H9 (cell line): ENCODE measurements at regions not wholly inside any gene's neighbourhood (a gene's known extent, or its start where the extent isn't known, plus 50 kb on each side); places are given as distances from the start of the nearest gene placed in this dataset.

Experiments
- DNase-seq: peaks from one replicate; pipeline ENCODE4 v3.0.0-alpha.2; 2017
- H2AFZ ChIP-seq: one replicate; pipeline ENCODE4 v1.6.1; 2013; ENCODE audit warnings: mild to moderate bottlenecking, low read length, control low read depth, moderate library complexity
- H2AK5ac ChIP-seq: 2 replicates; pipeline ENCODE4 v1.6.1; 2013; ENCODE audit warnings: low read length, control low read depth, mixed read lengths; ENCODE audit not compliant: insufficient read length
- H2BK120ac ChIP-seq: one replicate; pipeline ENCODE4 v1.6.1; 2013; ENCODE audit warnings: low read depth, mild to moderate bottlenecking, low read length, control low read depth, inconsistent platforms; ENCODE audit not compliant: poor library complexity, severe bottlenecking
- H2BK12ac ChIP-seq: 2 replicates; pipeline ENCODE4 v1.6.1; 2013; ENCODE audit warnings: low read length, control low read depth, mixed read lengths, low read depth; ENCODE audit not compliant: insufficient read length
- H2BK15ac ChIP-seq: 2 replicates; pipeline ENCODE4 v1.6.1; 2013; ENCODE audit warnings: low read depth, low read length, control low read depth
- H2BK20ac ChIP-seq: one replicate; pipeline ENCODE4 v1.6.1; 2013; ENCODE audit warnings: low read depth, mild to moderate bottlenecking, low read length, control low read depth, inconsistent platforms; ENCODE audit not compliant: poor library complexity, severe bottlenecking
- H2BK5ac ChIP-seq: 2 replicates; pipeline ENCODE4 v1.6.1; 2013; ENCODE audit warnings: low read length, control low read depth, mixed read lengths; ENCODE audit not compliant: insufficient read length
- H3K14ac ChIP-seq: 2 replicates; pipeline ENCODE4 v1.6.1; 2013; ENCODE audit warnings: low read length, control low read depth; ENCODE audit not compliant: insufficient read depth
- H3K18ac ChIP-seq: 2 replicates; pipeline ENCODE4 v1.6.1; 2013; ENCODE audit warnings: low read depth, mild to moderate bottlenecking, mixed read lengths, low read length, control low read depth; ENCODE audit not compliant: insufficient read length
- H3K23ac ChIP-seq: 2 replicates; pipeline ENCODE4 v1.6.1; 2013; ENCODE audit warnings: low read length, control low read depth, mixed read lengths, low read depth; ENCODE audit not compliant: insufficient read length
- H3K23me2 ChIP-seq: 2 replicates; pipeline ENCODE4 v1.6.1; 2013; ENCODE audit warnings: low read depth, mild to moderate bottlenecking, mixed read lengths, low read length, control low read depth; ENCODE audit not compliant: insufficient read length, poor library complexity, severe bottlenecking
- H3K27ac ChIP-seq: 2 replicates; pipeline ENCODE4 v1.5.1; 2013; ENCODE audit warnings: low read length, control low read depth, mixed read lengths, low read depth; ENCODE audit not compliant: insufficient read length
- H3K27me3 ChIP-seq: 2 replicates; pipeline ENCODE4 v1.6.1; 2013; ENCODE audit warnings: low read length, control low read depth, inconsistent platforms; ENCODE audit not compliant: insufficient read depth
- H3K4ac ChIP-seq: 2 replicates; pipeline ENCODE4 v1.6.1; 2013; ENCODE audit warnings: low read depth, mild to moderate bottlenecking, control low read depth, inconsistent platforms, low read length, moderate library complexity
- H3K4me1 ChIP-seq: 2 replicates; pipeline ENCODE4 v1.6.1; 2013; ENCODE audit warnings: low read length, control low read depth, inconsistent platforms; ENCODE audit not compliant: insufficient read depth
- H3K4me2 ChIP-seq: 2 replicates; pipeline ENCODE4 v1.6.1; 2013; ENCODE audit warnings: low read length, control low read depth, mixed read lengths; ENCODE audit not compliant: insufficient read length, insufficient read depth
- H3K56ac ChIP-seq: 2 replicates; pipeline ENCODE4 v1.6.1; 2013; ENCODE audit warnings: low read depth, mild to moderate bottlenecking, mixed read lengths, low read length, control low read depth; ENCODE audit not compliant: insufficient read length
- H3K79me1 ChIP-seq: 2 replicates; pipeline ENCODE4 v1.6.1; 2013; ENCODE audit warnings: low read depth, mild to moderate bottlenecking, moderate library complexity, low read length, control low read depth, inconsistent platforms; ENCODE audit not compliant: insufficient read depth, poor library complexity, severe bottlenecking
- H3K79me2 ChIP-seq: 2 replicates; pipeline ENCODE4 v1.6.1; 2013; ENCODE audit warnings: low read length, control low read depth, inconsistent platforms; ENCODE audit not compliant: insufficient read depth
- H3K9ac ChIP-seq: 2 replicates; pipeline ENCODE4 v1.6.1; 2013; ENCODE audit warnings: low read length, control low read depth, mixed read lengths; ENCODE audit not compliant: insufficient read length; ENCODE audit errors: extremely low read depth
- H3K9me3 ChIP-seq: one replicate; pipeline ENCODE4 v1.6.1; 2013; ENCODE audit warnings: low read depth, low read length, inconsistent platforms; ENCODE audit not compliant: control insufficient read depth
- H3T11ph ChIP-seq: one replicate; pipeline ENCODE4 v1.6.1; 2013; ENCODE audit warnings: mild to moderate bottlenecking, low read length, control low read depth, inconsistent platforms
- H4K20me1 ChIP-seq: one replicate; pipeline ENCODE4 v1.6.1; 2013; ENCODE audit not compliant: control insufficient read depth, insufficient read length, insufficient read depth
- H4K5ac ChIP-seq: 2 replicates; pipeline ENCODE4 v1.6.1; 2013; ENCODE audit warnings: low read depth, mild to moderate bottlenecking, mixed read lengths, low read length, control low read depth; ENCODE audit not compliant: insufficient read length
- H4K8ac ChIP-seq: replicated peaks from 2 replicates; pipeline ENCODE4 v1.6.1; 2013; ENCODE audit warnings: low read length, control low read depth, mixed read lengths, low read depth; ENCODE audit not compliant: insufficient read length
- H4K91ac ChIP-seq: 2 replicates; pipeline ENCODE4 v1.6.1; 2013; ENCODE audit warnings: low read depth, mild to moderate bottlenecking, moderate library complexity, mixed read lengths, low read length, control low read depth; ENCODE audit not compliant: insufficient read length
- H3K27ac Mint-ChIP-seq, 3 experiments: 2 replicates in 2 of 3; 3 replicates in 1 of 3; pipeline ENCODE4 v1.8.0; 2020 to 2021; ENCODE audit warnings: mixed read lengths in 3 of 3, mild to moderate bottlenecking in 1 of 3, moderate library complexity in 1 of 3
- H3K27me3 Mint-ChIP-seq: 2 replicates; pipeline ENCODE4 v1.8.0; 2021; ENCODE audit warnings: low read depth, mild to moderate bottlenecking, moderate library complexity, mixed read lengths
- H3K36me3 Mint-ChIP-seq, 3 experiments: 2 replicates in 2 of 3; 3 replicates in 1 of 3; pipeline ENCODE4 v1.8.0; 2020 to 2021; ENCODE audit warnings: low read depth in 3 of 3, mixed read lengths in 3 of 3; ENCODE audit not compliant: insufficient read depth in 1 of 3
- H3K4me1 Mint-ChIP-seq, 2 experiments: 2 replicates each; pipeline ENCODE4 v1.8.0; 2020; ENCODE audit warnings: mixed read lengths in 2 of 2
- H3K4me3 Mint-ChIP-seq, 2 experiments: 2 replicates in 1 of 2; 3 replicates in 1 of 2; pipeline ENCODE4 v1.8.0; 2020 to 2021; ENCODE audit warnings: mild to moderate bottlenecking in 2 of 2, mixed read lengths in 2 of 2, moderate library complexity in 1 of 2
- H3K9me3 Mint-ChIP-seq, 2 experiments: 2 replicates in 1 of 2; 3 replicates in 1 of 2; pipeline ENCODE4 v1.8.0; 2020; ENCODE audit warnings: mild to moderate bottlenecking in 2 of 2, mixed read lengths in 2 of 2, moderate library complexity in 1 of 2
- CTCF ChIP-seq: fragments of 200-600 bp; sonication (generic); conservative IDR thresholded peaks from 3 replicates; pipeline ENCODE4 v1.8.0; 2021; ENCODE audit warnings: antibody characterized with exemption, mild to moderate bottlenecking
- WGBS: extraction: QIAGEN DNeasy Blood & Tissue Kit; methylation state at CpG from one replicate; pipeline ENCODE4 v1.1.7; 2013; ENCODE audit warnings: missing lambda C conversion rate, low lambda C conversion rate, mixed read lengths; ENCODE audit not compliant: insufficient read length; ENCODE audit errors: extremely low coverage; 5-methylcytosine and 5-hydroxymethylcytosine counted together

- WGBS: no CpG with 5 or more reads among the region's 5 CpGs
- H3K27me3 Mint-ChIP-seq: peaks cover 7% of the 10 kb centered on the region
- Histone ChIP-seq H3K79me2 (no peaks in the 10 kb centered on the region), H3K56ac (no peak overlapping the region), H4K91ac (no peak overlapping the region), H4K8ac (no peak overlapping the region), H3K18ac (no peak overlapping the region), H3K79me1 (no peaks in the 10 kb centered on the region), H2AFZ (no peak overlapping the region), H3K14ac (no peak overlapping the region), H2BK15ac (no peak overlapping the region), H2AK5ac (no peak overlapping the region), H3K23me2 (no peaks in the 10 kb centered on the region), H4K5ac (no peak overlapping the region), H3K9me3 (no peaks in the 10 kb centered on the region), H2BK5ac (no peak overlapping the region), H2BK12ac (no peak overlapping the region), H3K23ac (no peak overlapping the region), H3K4me2 (no peak overlapping the region), H3K27me3 (no peaks in the 10 kb centered on the region), H3K4me1 (no peaks in the 10 kb centered on the region), H3K4ac (no peak overlapping the region), H2BK20ac (no peak overlapping the region), H3T11ph (no peak overlapping the region), H3K9ac (no peak overlapping the region), H3K27ac (no peak overlapping the region), H4K20me1 (no peaks in the 10 kb centered on the region), H2BK120ac (no peak overlapping the region)
- peaks cover 5% of the 10 kb centered on the region in 2 experiments; a peak in 1 of 4 replicates for H3K4me1 Mint-ChIP-seq
- H3K9me3 Mint-ChIP-seq: no peaks in the 10 kb centered on the region
- no peak for DNase-seq
- H3K4me3 Mint-ChIP-seq: no peak overlapping the region
- no peak for TF ChIP-seq CTCF
- no peak overlapping the region for H3K27ac Mint-ChIP-seq
- H3K36me3 Mint-ChIP-seq: no peaks in the 10 kb centered on the region
These were observed 133.9 kb upstream of the SCAF11 start for GRCh38 chr12:46124132-46124847.
